GM18519 (cell line): ENCODE measurements at regions not wholly inside any gene's neighbourhood (a gene's known extent, or its start where the extent isn't known, plus 50 kb on each side); places are given as distances from the start of the nearest gene placed in this dataset.

ENCODE experiments used
- ATAC-seq: cut with Tn5 transposase; IDR thresholded peaks from one replicate; pipeline ENCODE4 v1.9.1; 2021; ENCODE audit warnings: mild to moderate bottlenecking, moderate library complexity; ENCODE audit not compliant: unreplicated experiment, low FRiP score

GRCh38 chr10:7479861-7480598, 69.2 kb upstream of the SFMBT2 start:
- no peak for ATAC-seq

DNA sequence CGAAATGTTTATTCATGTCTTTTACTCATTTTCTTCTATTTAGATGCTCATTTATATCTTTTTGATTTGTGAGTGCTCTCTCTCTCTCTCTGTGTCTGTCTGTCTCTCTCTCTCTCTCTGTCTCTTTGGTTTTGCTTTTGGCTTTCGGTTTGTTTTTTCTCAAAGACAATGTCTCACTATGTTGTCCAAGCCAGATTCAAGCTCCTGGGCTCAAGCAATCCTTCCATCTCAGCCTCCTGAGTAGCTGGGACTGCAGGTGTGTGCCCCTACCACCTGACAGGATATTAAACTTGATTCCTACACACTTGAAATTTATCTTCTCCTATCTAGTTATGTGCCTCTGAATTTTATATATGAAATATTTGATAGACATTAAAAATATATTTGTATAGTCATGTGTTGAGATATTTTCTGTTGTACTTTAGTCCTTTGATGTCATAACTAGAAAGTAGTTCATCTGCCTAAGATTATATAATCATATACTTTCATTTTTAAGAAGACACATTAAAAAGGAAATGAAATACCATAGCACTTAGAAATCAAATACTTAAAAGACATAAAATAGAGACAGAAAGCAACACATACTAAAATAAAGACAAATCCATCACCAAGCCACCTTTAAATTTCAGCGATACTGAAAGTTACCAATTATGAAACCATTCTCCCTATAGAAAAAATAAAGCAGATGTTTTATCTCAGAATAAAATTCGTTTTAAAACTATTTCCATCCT, 68.1 kb upstream of the SFMBT2 start:
- ATAC-seq, result no peak

GRCh38 chr10:7477538-7478334, 66.9 kb upstream of the SFMBT2 start:
- no peak for ATAC-seq

DNA sequence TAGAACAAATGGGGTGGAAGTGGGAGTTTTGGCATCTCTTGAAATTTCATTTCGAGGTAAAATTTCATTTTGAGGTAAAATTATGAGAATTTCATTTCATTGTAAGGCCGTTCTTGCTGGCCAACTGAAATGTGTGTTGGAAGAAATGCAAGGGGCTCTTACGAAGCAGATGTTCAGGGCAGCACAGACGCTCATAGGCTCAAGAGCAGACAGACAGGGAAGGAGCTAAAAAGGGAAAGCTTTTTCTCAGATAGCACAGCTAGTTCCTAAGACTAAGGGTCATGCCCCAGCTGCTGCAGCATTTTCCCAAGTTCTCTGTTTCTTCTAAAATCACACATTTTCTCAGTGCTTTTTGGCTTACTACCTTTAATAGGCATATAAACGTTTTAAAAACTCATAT, 65.1 kb upstream of the SFMBT2 start:
- ATAC-seq, result no peak

DNA sequence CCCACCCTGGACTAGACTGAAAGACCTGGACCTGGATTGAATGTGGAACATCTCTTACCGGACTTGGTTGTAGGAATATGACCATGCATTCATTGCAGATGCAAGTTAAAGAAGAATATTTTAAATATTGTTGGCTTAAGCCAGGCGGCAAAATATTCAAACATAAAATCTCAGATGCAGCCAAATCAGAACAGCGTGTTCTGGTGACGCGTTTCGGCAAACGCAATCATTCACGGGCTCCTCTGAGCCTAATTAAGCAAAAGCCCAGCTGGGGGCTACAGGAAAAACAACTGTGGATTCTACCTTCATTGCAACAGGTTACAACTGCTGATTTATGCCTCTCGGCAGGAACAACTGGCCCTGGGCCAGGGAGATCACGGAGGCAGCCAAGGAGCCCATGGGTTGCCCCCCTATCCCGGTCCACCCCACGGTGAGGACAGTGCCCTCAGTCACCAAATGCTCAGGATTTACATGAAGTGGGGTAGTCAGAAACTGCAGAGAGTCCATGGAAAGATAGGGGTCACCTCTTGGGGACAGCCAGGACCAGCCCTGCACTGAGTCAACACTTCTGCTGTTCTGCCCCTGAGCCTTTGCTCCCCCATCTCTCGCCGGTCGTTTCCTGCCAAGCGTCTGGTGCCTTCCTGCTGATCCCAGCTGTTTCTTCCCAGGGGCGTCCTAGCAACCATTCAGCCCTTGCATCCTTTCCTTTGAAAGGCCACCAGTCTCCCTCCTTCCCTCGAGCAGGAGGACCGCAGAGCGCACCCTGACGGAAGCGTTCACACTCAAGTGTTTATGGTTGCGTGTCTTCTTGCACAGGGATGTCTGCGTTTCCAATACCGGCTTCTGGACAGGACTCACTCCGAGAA, 64.4 kb upstream of the SFMBT2 start:
- ATAC-seq, result no peak

- ATAC-seq, result no peak
These were observed 63.6 kb upstream of the SFMBT2 start for GRCh38 chr10:7474388-7474787.

GRCh38 chr10:7473474-7473873, 62.6 kb upstream of the SFMBT2 start:
- no peak for ATAC-seq

DNA sequence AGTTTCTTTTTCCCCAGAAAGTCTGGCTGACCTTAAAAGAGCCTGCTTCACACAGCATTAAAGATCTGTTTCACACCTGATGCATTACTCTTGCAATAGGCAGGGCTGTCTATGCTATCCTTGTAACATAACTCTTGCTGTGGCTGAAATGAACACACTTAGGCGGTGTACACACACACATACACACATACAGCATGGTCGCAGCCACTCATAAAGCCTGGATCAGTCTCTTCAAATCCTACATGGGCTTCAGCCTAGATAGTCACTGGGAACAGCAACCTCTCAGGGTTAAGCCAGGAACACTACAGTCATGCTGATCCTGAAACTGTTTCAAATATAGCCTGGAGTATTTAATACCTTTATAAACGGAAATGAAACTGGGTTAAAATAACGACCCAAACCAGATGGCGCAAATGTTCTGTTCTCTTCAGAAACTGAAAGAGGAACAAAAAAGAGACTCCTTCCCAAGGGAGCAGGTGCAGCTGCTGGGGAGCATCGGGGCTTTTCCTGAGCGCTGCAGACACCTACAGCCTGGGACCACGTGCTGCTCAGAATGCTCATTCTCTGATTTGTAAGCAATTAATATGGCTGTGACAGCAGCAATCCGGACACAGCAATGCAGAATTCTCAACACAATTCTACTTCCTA, 61.0 kb upstream of the SFMBT2 start:
- peak; percentile 75 for ATAC-seq

DNA sequence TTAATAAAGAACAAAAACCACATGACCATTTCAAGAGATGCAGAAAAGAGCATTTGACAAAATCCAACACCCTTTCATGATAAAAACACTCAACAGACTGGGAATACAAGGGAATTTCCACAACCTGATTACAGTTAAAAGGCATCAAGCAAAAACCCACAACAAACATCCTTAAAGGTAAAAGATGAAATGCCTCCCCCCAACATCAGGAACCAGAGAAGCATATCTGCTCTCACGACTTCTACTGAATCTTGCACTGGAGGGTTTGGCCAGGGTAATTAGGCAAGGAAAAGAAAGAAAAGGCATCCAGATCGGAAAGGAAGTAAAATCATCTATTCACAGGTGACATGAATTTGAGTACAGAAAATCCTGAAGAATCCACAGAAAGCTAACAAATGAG, 59.5 kb upstream of the SFMBT2 start:
- ATAC-seq, result no peak

DNA sequence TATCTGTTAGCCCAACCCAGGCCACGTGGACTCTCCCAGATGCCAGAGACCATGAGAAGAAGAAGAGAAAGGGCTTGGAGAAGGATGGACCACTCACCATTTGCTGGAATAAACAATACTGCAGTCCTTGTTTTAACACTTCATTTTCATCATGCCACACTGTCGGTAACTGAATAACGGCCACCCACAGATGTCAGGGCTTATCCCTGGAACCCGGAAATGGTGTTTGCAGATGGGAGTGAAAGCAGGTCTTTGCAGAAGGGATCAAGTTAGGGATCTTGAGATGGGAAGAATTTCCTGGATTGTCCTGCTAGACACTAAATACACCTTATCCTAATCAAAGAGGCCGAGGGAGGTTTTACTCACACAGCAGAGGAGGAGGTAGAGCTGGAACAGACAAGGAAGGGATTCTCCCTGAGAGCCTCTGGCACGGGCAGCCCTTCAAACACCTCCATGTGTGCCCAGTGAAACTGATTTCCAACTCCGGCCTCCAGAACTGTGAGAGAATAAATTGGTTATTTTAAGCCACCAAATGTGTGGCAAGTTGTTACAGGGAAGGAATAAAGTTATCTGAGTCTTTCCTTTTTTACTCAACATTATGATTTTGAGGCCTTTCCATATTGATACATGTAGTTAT, 56.3 kb upstream of the SFMBT2 start:
- ATAC-seq, result no peak

- no peak for ATAC-seq
These were observed 53.9 kb upstream of the SFMBT2 start for GRCh38 chr10:7464691-7465090.
